ENCODE measurements at regions not wholly inside any gene's neighbourhood (a gene's known extent, or its start where the extent isn't known, plus 50 kb on each side); places are given as distances from the start of the nearest gene placed in this dataset.

- no peak for TF ChIP-seq CTCF (IDR thresholded peaks at IDR 0.05 in 2 of 3, conservative IDR thresholded peaks at IDR 0.05 in 1 of 3; ENCODE audit: borderline replicate concordance in 1 of 3, insufficient read depth in 1 of 3, low read depth in 2 of 3, low read length in 2 of 3)
- no peak for TF ChIP-seq POLR2A (IDR thresholded peaks at IDR 0.05; ENCODE audit: borderline replicate concordance, extremely low read depth, insufficient read depth, insufficient read length)
- TF ChIP-seq POLR2AphosphoS5 (IDR thresholded peaks at IDR 0.05; ENCODE audit: low read depth, low read length) = no peak
- no peak for TF ChIP-seq REST (IDR thresholded peaks at IDR 0.05; ENCODE audit: low read depth)
- TF ChIP-seq JUND (IDR thresholded peaks at IDR 0.05) = no peak
- TF ChIP-seq MAX (IDR thresholded peaks at IDR 0.05) = no peak
- TF ChIP-seq EZH2phosphoT487 (IDR thresholded peaks at IDR 0.05; ENCODE audit: borderline replicate concordance) = no peak
- TF ChIP-seq ZFX (IDR thresholded peaks at IDR 0.05) = no peak
Measured at GRCh38 chr5:82424211-82424610, 146.1 kb upstream of the RPS23 start.
